ENCODE measurements at regions not wholly inside any gene's neighbourhood (a gene's known extent, or its start where the extent isn't known, plus 50 kb on each side); places are given as distances from the start of the nearest gene placed in this dataset.

DNA sequence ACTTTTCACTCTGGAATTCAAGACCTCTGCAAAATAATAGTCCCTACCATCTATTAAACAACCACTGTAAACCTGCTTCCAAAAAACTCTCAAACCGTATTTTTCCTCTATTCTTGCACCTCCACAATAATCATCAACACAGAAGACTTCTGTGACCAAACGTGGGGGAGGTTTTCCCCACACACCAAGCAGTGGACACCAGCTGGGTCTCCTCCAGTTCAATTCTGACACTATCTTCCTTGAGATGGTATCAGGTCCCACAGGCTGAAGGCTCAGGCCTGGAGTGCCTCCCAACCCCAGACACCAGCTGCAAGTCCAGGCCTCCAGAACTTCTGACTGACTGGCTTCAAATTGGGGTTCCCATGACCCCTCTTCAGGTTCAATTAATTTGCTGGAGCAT, 89.6 kb upstream of the RAP2B start:
- no peak for DNase-seq (ENCODE audit: low spot score)

DNA sequence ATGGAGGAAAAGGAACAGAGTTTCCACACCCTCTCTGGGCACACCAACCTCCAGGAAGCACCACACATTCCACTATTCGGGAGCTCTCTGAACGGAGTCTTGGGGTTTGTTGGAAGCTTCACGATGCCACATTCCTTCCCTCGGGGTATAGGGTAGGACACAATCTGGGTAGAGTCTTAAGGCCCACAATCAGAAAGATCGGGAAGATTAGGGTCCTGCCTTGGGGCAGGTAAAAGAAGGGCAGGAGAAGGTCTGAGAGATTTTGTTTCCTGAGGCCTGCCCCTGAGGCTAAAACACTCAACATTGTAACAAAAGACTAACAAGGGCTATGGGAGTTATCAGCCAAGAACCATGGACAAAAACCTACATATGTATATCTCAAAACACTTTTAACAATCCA, 89.2 kb upstream of the RAP2B start:
- no peak for DNase-seq (ENCODE audit: low spot score)

DNA sequence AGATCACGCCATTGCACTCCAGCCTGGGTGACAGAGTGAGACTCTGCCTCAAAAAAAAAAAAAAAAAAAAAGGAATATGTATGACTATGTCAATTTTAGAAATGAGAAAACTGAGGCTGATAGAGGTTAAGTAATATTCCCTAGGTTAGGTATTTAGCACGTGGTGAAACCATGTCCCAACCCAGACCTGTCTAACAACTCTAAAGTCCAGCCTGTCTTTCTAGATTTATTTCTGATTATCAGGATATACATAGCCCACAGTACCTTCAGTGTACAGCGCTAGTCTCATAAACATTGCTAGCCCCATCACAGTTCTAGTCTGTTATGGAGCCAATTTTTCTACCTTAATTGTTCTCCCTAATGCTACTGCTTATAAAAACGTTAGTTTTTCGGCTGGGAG, 88.4 kb upstream of the RAP2B start:
- DNase-seq (ENCODE audit: low spot score): no peak

GRCh38 chr3:153078826-153079225, 83.2 kb upstream of the RAP2B start:
- DNase-seq (ENCODE audit: low spot score): no peak

GRCh38 chr3:153079386-153079785, 82.6 kb upstream of the RAP2B start:
- DNase-seq (ENCODE audit: low spot score): no peak

- no peak for DNase-seq (ENCODE audit: low spot score)
Observed at GRCh38 chr3:153080778-153081240, 81.2 kb upstream of the RAP2B start.

DNA sequence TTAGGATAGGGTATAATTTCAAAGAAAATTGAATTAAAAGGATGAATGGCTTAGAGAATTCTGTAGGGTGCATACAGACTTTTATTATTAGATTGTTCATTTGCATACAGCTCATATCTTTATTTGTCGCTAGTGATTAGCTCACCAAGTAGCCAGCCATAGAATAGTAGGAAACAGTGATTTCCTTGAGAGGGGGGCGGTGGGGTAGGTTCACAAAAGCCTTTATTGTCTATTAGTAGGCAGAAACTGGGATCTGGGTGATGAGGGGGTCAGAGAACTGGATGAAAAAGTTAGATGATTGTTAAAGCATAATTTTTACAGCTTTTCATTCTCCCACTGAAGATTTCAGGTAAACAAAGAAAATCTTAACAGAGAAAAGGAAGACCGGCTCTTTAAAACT, 77.6 kb upstream of the RAP2B start:
- no peak for DNase-seq (ENCODE audit: low spot score)

DNA sequence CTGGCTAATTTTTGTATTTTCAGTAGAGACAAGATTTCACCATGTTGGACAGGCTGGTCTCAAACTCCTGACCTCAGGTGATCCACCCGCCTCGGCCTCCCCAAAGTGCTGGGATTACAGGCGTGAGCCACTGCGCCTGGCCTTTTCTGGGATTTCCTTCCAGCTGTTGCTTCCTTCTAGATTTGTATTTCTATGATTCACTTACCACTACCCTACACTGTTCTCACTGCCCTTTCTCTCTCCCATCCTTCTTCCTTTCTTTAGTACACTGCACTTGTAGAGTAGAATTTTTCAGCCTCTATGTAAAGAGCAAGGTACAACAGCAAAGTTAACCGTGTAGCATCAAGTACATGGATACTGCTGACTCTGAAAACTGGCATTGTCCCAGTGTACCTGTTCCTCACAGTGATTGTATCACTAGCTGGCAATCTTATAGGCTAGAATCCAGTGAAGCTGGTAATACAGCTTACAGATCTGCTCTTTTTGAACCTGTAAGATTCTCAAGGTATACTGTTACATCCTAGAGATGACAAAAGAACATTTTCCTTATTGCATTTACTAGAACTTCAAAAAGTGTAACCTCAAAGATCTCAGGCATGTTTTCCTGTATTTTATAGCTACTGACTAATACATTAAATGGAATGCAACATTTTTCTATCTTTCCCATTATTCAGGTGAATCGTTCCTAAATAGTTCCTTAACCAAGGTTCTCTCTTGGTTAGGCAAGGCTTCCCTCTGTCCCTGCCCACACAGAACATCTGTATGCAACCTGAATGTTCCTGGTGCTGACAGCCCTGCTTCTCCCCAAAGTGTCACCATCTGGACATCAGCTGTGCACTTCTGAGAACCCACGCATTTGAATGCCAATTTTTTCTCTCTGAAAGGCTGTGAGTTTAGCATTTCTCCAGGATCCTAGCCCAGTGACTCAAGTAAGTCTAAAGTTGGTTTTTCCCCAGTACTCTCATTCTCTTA, 74.1 kb upstream of the RAP2B start:
- DNase-seq (ENCODE audit: low spot score): no peak

GRCh38 chr3:153089620-153090019, 72.4 kb upstream of the RAP2B start:
- no peak for DNase-seq (ENCODE audit: low spot score)

- no peak for DNase-seq (ENCODE audit: low spot score)
Observed at GRCh38 chr3:153090973-153091372, 71.1 kb upstream of the RAP2B start.

GRCh38 chr3:153093629-153094028, 68.4 kb upstream of the RAP2B start:
- DNase-seq (ENCODE audit: low spot score): no peak

GRCh38 chr3:153094386-153094785, 67.6 kb upstream of the RAP2B start:
- DNase-seq (ENCODE audit: low spot score): no peak

DNA sequence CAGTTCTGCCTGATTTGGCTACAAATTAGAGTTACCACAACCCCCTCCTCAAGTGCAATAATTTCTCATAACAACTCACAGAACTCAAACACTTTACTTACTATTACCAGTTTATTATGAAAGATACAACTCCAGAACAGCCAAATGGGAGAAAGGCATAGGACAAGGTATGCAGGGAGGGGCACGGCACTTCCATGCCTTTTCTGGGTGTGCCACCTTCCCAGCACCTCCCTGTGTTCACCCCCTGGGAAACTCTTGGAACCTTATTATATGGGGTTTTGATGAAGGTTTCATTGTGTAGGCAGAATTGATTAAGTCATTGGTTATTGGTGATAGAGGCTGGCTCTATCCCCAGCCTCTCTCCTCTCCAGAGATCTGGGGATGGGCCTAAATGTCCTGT, 66.6 kb upstream of the RAP2B start:
- DNase-seq (ENCODE audit: low spot score): no peak

- DNase-seq (ENCODE audit: low spot score): no peak
Observed at GRCh38 chr3:153096731-153097131, 65.3 kb upstream of the RAP2B start.

DNA sequence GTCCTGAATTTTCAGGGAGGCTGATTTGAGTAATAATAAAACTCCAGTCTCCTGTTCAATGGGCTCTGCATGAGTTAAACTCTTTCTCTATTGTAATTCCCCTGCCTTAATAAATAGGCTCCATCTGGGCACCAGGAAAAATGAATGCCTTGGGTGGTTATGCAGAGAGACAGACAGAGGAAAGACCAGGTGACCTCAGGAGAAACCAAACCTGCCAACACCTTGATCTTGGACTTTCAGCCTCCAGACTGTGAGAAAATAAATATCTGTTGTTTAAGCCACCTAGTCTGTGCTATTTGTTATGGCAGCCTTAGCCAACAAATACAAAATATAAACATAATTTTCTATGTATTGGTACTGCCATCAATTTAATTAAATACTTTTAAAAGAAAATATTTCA, 64.8 kb upstream of the RAP2B start:
- no peak for DNase-seq (ENCODE audit: low spot score)

- DNase-seq (ENCODE audit: low spot score): no peak
Observed at GRCh38 chr3:153099131-153099530, 62.9 kb upstream of the RAP2B start.

GRCh38 chr3:153103406-153103945, 58.5 kb upstream of the RAP2B start:
- no peak for DNase-seq (ENCODE audit: low spot score)

DNA sequence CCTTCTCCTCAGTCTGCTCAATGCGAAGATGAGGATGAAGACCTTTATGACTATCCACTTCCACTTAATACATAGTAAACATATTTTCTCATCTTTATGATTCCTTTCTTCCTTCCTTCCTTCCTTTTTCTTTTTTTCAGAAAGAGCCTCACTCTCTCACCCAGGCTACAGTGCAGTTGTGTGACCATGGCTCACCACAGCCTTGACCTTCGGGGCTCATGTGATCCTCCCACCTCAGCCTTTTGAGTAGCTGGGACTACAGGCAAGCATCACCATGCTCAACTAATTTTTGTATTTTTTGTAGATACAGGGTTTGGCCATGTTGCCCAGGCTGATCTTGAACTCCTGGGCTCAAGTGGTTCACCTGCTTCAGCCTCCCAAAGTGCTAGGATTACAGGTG, 52.0 kb upstream of the RAP2B start:
- no peak for DNase-seq (ENCODE audit: low spot score)

- no peak for DNase-seq (ENCODE audit: low spot score)
Observed at GRCh38 chr3:153111016-153111415, 51.0 kb upstream of the RAP2B start.
